ENCODE measurements at regions not wholly inside any gene's neighbourhood (a gene's known extent, or its start where the extent isn't known, plus 50 kb on each side); places are given as distances from the start of the nearest gene placed in this dataset.

- no peak for DNase-seq
These were observed 231.6 kb upstream of the UBE2E2 start for GRCh38 chr3:22971497-22971896.

GRCh38 chr3:22977042-22977441 is 226.1 kb upstream of the UBE2E2 start:
- no peak for DNase-seq

GRCh38 chr3:22977650-22978289 is 225.4 kb upstream of the UBE2E2 start:
- no peak for DNase-seq

- DNase-seq, result no peak
These were observed 223.5 kb upstream of the UBE2E2 start for GRCh38 chr3:22979581-22979980.

GRCh38 chr3:22980346-22980745 is 222.8 kb upstream of the UBE2E2 start:
- DNase-seq, result no peak

GRCh38 chr3:22981166-22981565 is 222.0 kb upstream of the UBE2E2 start:
- DNase-seq, result no peak

GRCh38 chr3:22981861-22982260 is 221.3 kb upstream of the UBE2E2 start:
- no peak for DNase-seq

GRCh38 chr3:22982981-22983587 is 220.0 kb upstream of the UBE2E2 start:
- no peak for DNase-seq

- DNase-seq, result no peak
These were observed 216.2 kb upstream of the UBE2E2 start for GRCh38 chr3:22986958-22987357.

- peak; percentile 16 for DNase-seq
These were observed 214.6 kb upstream of the UBE2E2 start for GRCh38 chr3:22988566-22988965.

- DNase-seq, result no peak
These were observed 213.4 kb upstream of the UBE2E2 start for GRCh38 chr3:22989716-22990115.

- DNase-seq, result no peak
These were observed 212.6 kb upstream of the UBE2E2 start for GRCh38 chr3:22990291-22991200.

GRCh38 chr3:22994781-22995180 is 208.3 kb upstream of the UBE2E2 start:
- DNase-seq, result no peak

- DNase-seq, result no peak
These were observed 206.1 kb upstream of the UBE2E2 start for GRCh38 chr3:22996920-22997571.

GRCh38 chr3:23000371-23000770 is 202.8 kb upstream of the UBE2E2 start:
- DNase-seq, result no peak

- no peak for DNase-seq
These were observed 201.0 kb upstream of the UBE2E2 start for GRCh38 chr3:23002151-23002550.

- DNase-seq, result peak; percentile 83
These were observed 200.0 kb upstream of the UBE2E2 start for GRCh38 chr3:23002836-23003732.

GRCh38 chr3:23003733-23004046 is 199.4 kb upstream of the UBE2E2 start:
- no peak for DNase-seq

- DNase-seq, result no peak
These were observed 198.2 kb upstream of the UBE2E2 start for GRCh38 chr3:23004971-23005370.

GRCh38 chr3:23017801-23018200 is 185.3 kb upstream of the UBE2E2 start:
- DNase-seq, result no peak

GRCh38 chr3:23019596-23020300 is 183.4 kb upstream of the UBE2E2 start:
- DNase-seq, result no peak

- no peak for DNase-seq
These were observed 174.8 kb upstream of the UBE2E2 start for GRCh38 chr3:23028294-23028693.

Measured in NCI-H1092 treated with DMSO at 0.1 percent for 48 hours (cell line).